Epithelial cell of proximal tubule (primary cell): ENCODE measurements at regions not wholly inside any gene's neighbourhood (a gene's known extent, or its start where the extent isn't known, plus 50 kb on each side); places are given as distances from the start of the nearest gene placed in this dataset.

Source experiments
- DNase-seq: peaks from one replicate; pipeline ENCODE4 v3.0.0-alpha.2; 2011; ENCODE audit warnings: low read depth
- H3K4me3 ChIP-seq: 2 replicates; pipeline ENCODE4 v1.5.1; 2011; ENCODE audit warnings: low read depth, mild to moderate bottlenecking, low read length
- CTCF ChIP-seq: conservative IDR thresholded peaks from 2 replicates; pipeline ENCODE4 v1.5.1; 2012; ENCODE audit warnings: low read depth, mild to moderate bottlenecking, low read length

GRCh38 chr13:111657013-111657412 lies 336.6 kb downstream of the TEX29 start:
- DNase-seq: no peak
- no peak overlapping the region for H3K4me3 ChIP-seq
- TF ChIP-seq CTCF: no peak

- H3K4me3 ChIP-seq: no peak overlapping the region
- DNase-seq: no peak
- no peak for TF ChIP-seq CTCF
Observed at GRCh38 chr13:111658145-111659100, 338.0 kb downstream of the TEX29 start.

- H3K4me3 ChIP-seq: no peak overlapping the region
- peak; percentile 12 for DNase-seq
- TF ChIP-seq CTCF: no peak
Observed at GRCh38 chr13:111659219-111659775, 338.9 kb downstream of the TEX29 start.

- no peak overlapping the region for H3K4me3 ChIP-seq
- TF ChIP-seq CTCF: no peak
- DNase-seq: no peak
Observed at GRCh38 chr13:111659842-111660241, 339.4 kb downstream of the TEX29 start.

- DNase-seq: no peak
- no peak overlapping the region for H3K4me3 ChIP-seq
- TF ChIP-seq CTCF: no peak
Observed at GRCh38 chr13:111661052-111661451, 340.6 kb downstream of the TEX29 start.

- TF ChIP-seq CTCF: no peak
- DNase-seq: no peak
Observed at GRCh38 chr13:111661776-111662175, 341.3 kb downstream of the TEX29 start.

More at GRCh38 chr13:111661776-111662175, 341.3 kb downstream of the TEX29 start:
- H3K4me3 ChIP-seq: no peak overlapping the region
